H9 (cell line): ENCODE measurements at regions not wholly inside any gene's neighbourhood (a gene's known extent, or its start where the extent isn't known, plus 50 kb on each side); places are given as distances from the start of the nearest gene placed in this dataset.

ENCODE experiments used
- DNase-seq: peaks from one replicate; pipeline ENCODE4 v3.0.0-alpha.2; 2017
- H2AFZ ChIP-seq: one replicate; pipeline ENCODE4 v1.6.1; 2013; ENCODE audit warnings: mild to moderate bottlenecking, low read length, control low read depth, moderate library complexity
- H2AK5ac ChIP-seq: 2 replicates; pipeline ENCODE4 v1.6.1; 2013; ENCODE audit warnings: low read length, control low read depth, mixed read lengths; ENCODE audit not compliant: insufficient read length
- H2BK120ac ChIP-seq: one replicate; pipeline ENCODE4 v1.6.1; 2013; ENCODE audit warnings: low read depth, mild to moderate bottlenecking, low read length, control low read depth, inconsistent platforms; ENCODE audit not compliant: poor library complexity, severe bottlenecking
- H2BK12ac ChIP-seq: 2 replicates; pipeline ENCODE4 v1.6.1; 2013; ENCODE audit warnings: low read length, control low read depth, mixed read lengths, low read depth; ENCODE audit not compliant: insufficient read length
- H2BK15ac ChIP-seq: 2 replicates; pipeline ENCODE4 v1.6.1; 2013; ENCODE audit warnings: low read depth, low read length, control low read depth
- H2BK20ac ChIP-seq: one replicate; pipeline ENCODE4 v1.6.1; 2013; ENCODE audit warnings: low read depth, mild to moderate bottlenecking, low read length, control low read depth, inconsistent platforms; ENCODE audit not compliant: poor library complexity, severe bottlenecking
- H2BK5ac ChIP-seq: 2 replicates; pipeline ENCODE4 v1.6.1; 2013; ENCODE audit warnings: low read length, control low read depth, mixed read lengths; ENCODE audit not compliant: insufficient read length
- H3K14ac ChIP-seq: 2 replicates; pipeline ENCODE4 v1.6.1; 2013; ENCODE audit warnings: low read length, control low read depth; ENCODE audit not compliant: insufficient read depth
- H3K18ac ChIP-seq: 2 replicates; pipeline ENCODE4 v1.6.1; 2013; ENCODE audit warnings: low read depth, mild to moderate bottlenecking, mixed read lengths, low read length, control low read depth; ENCODE audit not compliant: insufficient read length
- H3K23ac ChIP-seq: 2 replicates; pipeline ENCODE4 v1.6.1; 2013; ENCODE audit warnings: low read length, control low read depth, mixed read lengths, low read depth; ENCODE audit not compliant: insufficient read length
- H3K23me2 ChIP-seq: 2 replicates; pipeline ENCODE4 v1.6.1; 2013; ENCODE audit warnings: low read depth, mild to moderate bottlenecking, mixed read lengths, low read length, control low read depth; ENCODE audit not compliant: insufficient read length, poor library complexity, severe bottlenecking
- H3K27ac ChIP-seq: 2 replicates; pipeline ENCODE4 v1.5.1; 2013; ENCODE audit warnings: low read length, control low read depth, mixed read lengths, low read depth; ENCODE audit not compliant: insufficient read length
- H3K27me3 ChIP-seq: 2 replicates; pipeline ENCODE4 v1.6.1; 2013; ENCODE audit warnings: low read length, control low read depth, inconsistent platforms; ENCODE audit not compliant: insufficient read depth
- H3K4ac ChIP-seq: 2 replicates; pipeline ENCODE4 v1.6.1; 2013; ENCODE audit warnings: low read depth, mild to moderate bottlenecking, control low read depth, inconsistent platforms, low read length, moderate library complexity
- H3K4me1 ChIP-seq: 2 replicates; pipeline ENCODE4 v1.6.1; 2013; ENCODE audit warnings: low read length, control low read depth, inconsistent platforms; ENCODE audit not compliant: insufficient read depth
- H3K4me2 ChIP-seq: 2 replicates; pipeline ENCODE4 v1.6.1; 2013; ENCODE audit warnings: low read length, control low read depth, mixed read lengths; ENCODE audit not compliant: insufficient read length, insufficient read depth
- H3K56ac ChIP-seq: 2 replicates; pipeline ENCODE4 v1.6.1; 2013; ENCODE audit warnings: low read depth, mild to moderate bottlenecking, mixed read lengths, low read length, control low read depth; ENCODE audit not compliant: insufficient read length
- H3K79me1 ChIP-seq: 2 replicates; pipeline ENCODE4 v1.6.1; 2013; ENCODE audit warnings: low read depth, mild to moderate bottlenecking, moderate library complexity, low read length, control low read depth, inconsistent platforms; ENCODE audit not compliant: insufficient read depth, poor library complexity, severe bottlenecking
- H3K79me2 ChIP-seq: 2 replicates; pipeline ENCODE4 v1.6.1; 2013; ENCODE audit warnings: low read length, control low read depth, inconsistent platforms; ENCODE audit not compliant: insufficient read depth
- H3K9ac ChIP-seq: 2 replicates; pipeline ENCODE4 v1.6.1; 2013; ENCODE audit warnings: low read length, control low read depth, mixed read lengths; ENCODE audit not compliant: insufficient read length; ENCODE audit errors: extremely low read depth
- H3K9me3 ChIP-seq: one replicate; pipeline ENCODE4 v1.6.1; 2013; ENCODE audit warnings: low read depth, low read length, inconsistent platforms; ENCODE audit not compliant: control insufficient read depth
- H3T11ph ChIP-seq: one replicate; pipeline ENCODE4 v1.6.1; 2013; ENCODE audit warnings: mild to moderate bottlenecking, low read length, control low read depth, inconsistent platforms
- H4K20me1 ChIP-seq: one replicate; pipeline ENCODE4 v1.6.1; 2013; ENCODE audit not compliant: control insufficient read depth, insufficient read length, insufficient read depth
- H4K5ac ChIP-seq: 2 replicates; pipeline ENCODE4 v1.6.1; 2013; ENCODE audit warnings: low read depth, mild to moderate bottlenecking, mixed read lengths, low read length, control low read depth; ENCODE audit not compliant: insufficient read length
- H4K8ac ChIP-seq: replicated peaks from 2 replicates; pipeline ENCODE4 v1.6.1; 2013; ENCODE audit warnings: low read length, control low read depth, mixed read lengths, low read depth; ENCODE audit not compliant: insufficient read length
- H4K91ac ChIP-seq: 2 replicates; pipeline ENCODE4 v1.6.1; 2013; ENCODE audit warnings: low read depth, mild to moderate bottlenecking, moderate library complexity, mixed read lengths, low read length, control low read depth; ENCODE audit not compliant: insufficient read length
- H3K27ac Mint-ChIP-seq, 3 experiments: 2 replicates in 2 of 3; 3 replicates in 1 of 3; pipeline ENCODE4 v1.8.0; 2020 to 2021; ENCODE audit warnings: mixed read lengths in 3 of 3, mild to moderate bottlenecking in 1 of 3, moderate library complexity in 1 of 3
- H3K27me3 Mint-ChIP-seq: 2 replicates; pipeline ENCODE4 v1.8.0; 2021; ENCODE audit warnings: low read depth, mild to moderate bottlenecking, moderate library complexity, mixed read lengths
- H3K36me3 Mint-ChIP-seq, 3 experiments: 2 replicates in 2 of 3; 3 replicates in 1 of 3; pipeline ENCODE4 v1.8.0; 2020 to 2021; ENCODE audit warnings: low read depth in 3 of 3, mixed read lengths in 3 of 3; ENCODE audit not compliant: insufficient read depth in 1 of 3
- H3K4me1 Mint-ChIP-seq, 2 experiments: 2 replicates each; pipeline ENCODE4 v1.8.0; 2020; ENCODE audit warnings: mixed read lengths in 2 of 2
- H3K4me3 Mint-ChIP-seq, 2 experiments: 2 replicates in 1 of 2; 3 replicates in 1 of 2; pipeline ENCODE4 v1.8.0; 2020 to 2021; ENCODE audit warnings: mild to moderate bottlenecking in 2 of 2, mixed read lengths in 2 of 2, moderate library complexity in 1 of 2
- H3K9me3 Mint-ChIP-seq, 2 experiments: 2 replicates in 1 of 2; 3 replicates in 1 of 2; pipeline ENCODE4 v1.8.0; 2020; ENCODE audit warnings: mild to moderate bottlenecking in 2 of 2, mixed read lengths in 2 of 2, moderate library complexity in 1 of 2
- whole genome bisulfite sequencing: extraction: QIAGEN DNeasy Blood & Tissue Kit; methylation state at CpG from one replicate; pipeline ENCODE4 v1.1.7; 2013; ENCODE audit warnings: missing lambda C conversion rate, low lambda C conversion rate, mixed read lengths; ENCODE audit not compliant: insufficient read length; ENCODE audit errors: extremely low coverage; 5-methylcytosine and 5-hydroxymethylcytosine counted together
- TF ChIP-seq, protein P1 (sequence below): fragments of 200-600 bp; sonication (generic); conservative IDR thresholded peaks from 3 replicates; pipeline ENCODE4 v1.8.0; 2021; ENCODE audit warnings: antibody characterized with exemption, mild to moderate bottlenecking

- TF ChIP-seq, protein P1, sequence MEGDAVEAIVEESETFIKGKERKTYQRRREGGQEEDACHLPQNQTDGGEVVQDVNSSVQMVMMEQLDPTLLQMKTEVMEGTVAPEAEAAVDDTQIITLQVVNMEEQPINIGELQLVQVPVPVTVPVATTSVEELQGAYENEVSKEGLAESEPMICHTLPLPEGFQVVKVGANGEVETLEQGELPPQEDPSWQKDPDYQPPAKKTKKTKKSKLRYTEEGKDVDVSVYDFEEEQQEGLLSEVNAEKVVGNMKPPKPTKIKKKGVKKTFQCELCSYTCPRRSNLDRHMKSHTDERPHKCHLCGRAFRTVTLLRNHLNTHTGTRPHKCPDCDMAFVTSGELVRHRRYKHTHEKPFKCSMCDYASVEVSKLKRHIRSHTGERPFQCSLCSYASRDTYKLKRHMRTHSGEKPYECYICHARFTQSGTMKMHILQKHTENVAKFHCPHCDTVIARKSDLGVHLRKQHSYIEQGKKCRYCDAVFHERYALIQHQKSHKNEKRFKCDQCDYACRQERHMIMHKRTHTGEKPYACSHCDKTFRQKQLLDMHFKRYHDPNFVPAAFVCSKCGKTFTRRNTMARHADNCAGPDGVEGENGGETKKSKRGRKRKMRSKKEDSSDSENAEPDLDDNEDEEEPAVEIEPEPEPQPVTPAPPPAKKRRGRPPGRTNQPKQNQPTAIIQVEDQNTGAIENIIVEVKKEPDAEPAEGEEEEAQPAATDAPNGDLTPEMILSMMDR, result peak; percentile 28; the same call in 2 of the 3 replicates
- H3K18ac ChIP-seq, result no peak overlapping the region
- H3K23ac ChIP-seq, result no peak overlapping the region
- no peaks in the 10 kb centered on the region for H4K20me1 ChIP-seq
- H2BK15ac ChIP-seq, result no peak overlapping the region
- H3K14ac ChIP-seq, result no peak overlapping the region
- no peak overlapping the region for H2BK20ac ChIP-seq
- H3K27me3 Mint-ChIP-seq, result peaks cover 4% of the 10 kb centered on the region; the same call in 1 of the 2 replicates
- H3K27me3 ChIP-seq, result peaks cover 2% of the 10 kb centered on the region; the same call in 1 of the 2 replicates
- H3K4me3 Mint-ChIP-seq, result no peak overlapping the region
- no peak overlapping the region for H3K27ac Mint-ChIP-seq
- no peaks in the 10 kb centered on the region for H3K9me3 ChIP-seq
- no peak overlapping the region for H3K9ac ChIP-seq
- H2BK120ac ChIP-seq, result no peak overlapping the region
- H3K9me3 Mint-ChIP-seq, result no peaks in the 10 kb centered on the region; a peak in 2 of 5 replicates
- H2BK12ac ChIP-seq, result no peak overlapping the region
- no peak overlapping the region for H4K5ac ChIP-seq
- H3K4ac ChIP-seq, result no peak overlapping the region
- no peak overlapping the region for H2AK5ac ChIP-seq
- no peaks in the 10 kb centered on the region for H3K36me3 Mint-ChIP-seq
- no peak overlapping the region for H3K56ac ChIP-seq
- H3K79me2 ChIP-seq, result no peaks in the 10 kb centered on the region
- H3K23me2 ChIP-seq, result no peaks in the 10 kb centered on the region
- no peak overlapping the region for H3K27ac ChIP-seq
- no peaks in the 10 kb centered on the region for H3K79me1 ChIP-seq
- peaks cover 7 to 14% of the 10 kb centered on the region in 2 experiments; a peak in 3 of 4 replicates for H3K4me1 Mint-ChIP-seq
- no peak overlapping the region for H2BK5ac ChIP-seq
- no peak overlapping the region for H3K4me2 ChIP-seq
- no peak for DNase-seq
- H4K91ac ChIP-seq, result no peak overlapping the region
- no peak overlapping the region for H4K8ac ChIP-seq
- H3T11ph ChIP-seq, result no peak overlapping the region
- no CpG with 5 or more reads among the region's 3 CpGs for WGBS
- no peaks in the 10 kb centered on the region for H3K4me1 ChIP-seq
- H2AFZ ChIP-seq, result no peak overlapping the region
Measured at GRCh38 chr1:58363585-58363984, 182.9 kb downstream of the OMA1 start.
